RWPE1 (cell line): ENCODE measurements at regions not wholly inside any gene's neighbourhood (a gene's known extent, or its start where the extent isn't known, plus 50 kb on each side); places are given as distances from the start of the nearest gene placed in this dataset.
"Not testable (repeated sequence)": the region's sequence is repeated elsewhere in the genome, so short reads cannot be mapped to it uniquely, and the experiment has no call there.

Source experiments
- CTCF ChIA-PET: fragments of 350-600 bp; sonication (Branson Sonifier 250); formaldehyde crosslinking; extraction: SDS; loops from one replicate; lab custom pipeline; 2021; lab: Yijun Ruan, JAX
- POLR2A ChIA-PET: fragments of 400-600 bp; formaldehyde crosslinking; extraction: SDS; loops from one replicate; lab custom pipeline; 2020; ENCODE audit warnings: antibody characterized with exemption; ENCODE audit not compliant: low non-redundant PET; lab: Yijun Ruan, JAX
- DNase-seq: peaks from one replicate; pipeline ENCODE4 v3.0.0; 2012; ENCODE audit warnings: low spot score
- H3K27ac ChIP-seq: fragments of 450-650 bp; 2 replicates; pipeline ENCODE4 v1.5.1; 2017
- TF ChIP-seq, protein P1 (sequence below): fragments of 450-650 bp; conservative IDR thresholded peaks from 2 replicates; pipeline ENCODE4 v1.5.1; 2017; ENCODE audit warnings: low read depth, mild to moderate bottlenecking

DNA sequence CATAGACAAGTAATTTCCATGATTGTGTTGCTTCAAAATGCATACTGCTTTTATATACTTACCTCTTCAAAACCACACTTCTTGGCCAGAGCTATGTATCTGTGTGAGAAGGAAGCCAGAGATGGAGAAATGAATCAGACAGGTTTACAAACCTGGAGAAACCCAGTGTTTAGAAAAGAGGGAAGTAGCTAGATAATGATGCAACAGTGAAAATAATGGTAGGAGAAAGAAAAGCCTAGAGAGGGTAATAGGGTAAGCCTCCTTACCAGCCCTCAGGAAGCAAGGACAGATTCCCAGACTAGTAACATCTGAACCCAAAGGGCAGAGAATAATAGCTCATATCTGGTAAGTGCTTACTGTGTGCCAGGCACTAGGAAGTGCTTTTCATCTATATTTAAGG is 250.3 kb upstream of the CDH11 start:
- TF ChIP-seq, protein P1, sequence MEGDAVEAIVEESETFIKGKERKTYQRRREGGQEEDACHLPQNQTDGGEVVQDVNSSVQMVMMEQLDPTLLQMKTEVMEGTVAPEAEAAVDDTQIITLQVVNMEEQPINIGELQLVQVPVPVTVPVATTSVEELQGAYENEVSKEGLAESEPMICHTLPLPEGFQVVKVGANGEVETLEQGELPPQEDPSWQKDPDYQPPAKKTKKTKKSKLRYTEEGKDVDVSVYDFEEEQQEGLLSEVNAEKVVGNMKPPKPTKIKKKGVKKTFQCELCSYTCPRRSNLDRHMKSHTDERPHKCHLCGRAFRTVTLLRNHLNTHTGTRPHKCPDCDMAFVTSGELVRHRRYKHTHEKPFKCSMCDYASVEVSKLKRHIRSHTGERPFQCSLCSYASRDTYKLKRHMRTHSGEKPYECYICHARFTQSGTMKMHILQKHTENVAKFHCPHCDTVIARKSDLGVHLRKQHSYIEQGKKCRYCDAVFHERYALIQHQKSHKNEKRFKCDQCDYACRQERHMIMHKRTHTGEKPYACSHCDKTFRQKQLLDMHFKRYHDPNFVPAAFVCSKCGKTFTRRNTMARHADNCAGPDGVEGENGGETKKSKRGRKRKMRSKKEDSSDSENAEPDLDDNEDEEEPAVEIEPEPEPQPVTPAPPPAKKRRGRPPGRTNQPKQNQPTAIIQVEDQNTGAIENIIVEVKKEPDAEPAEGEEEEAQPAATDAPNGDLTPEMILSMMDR, result no peak
- no peak for DNase-seq
- H3K27ac ChIP-seq, result no peak overlapping the region
- ChIA-PET POLR2A (no interaction called here), CTCF (interaction anchor here (0.6 to 0.8 kb wide), 2 partner anchors 10 to 969 kb away, joined by 3 read pairs; no protein-coding TSS in a partner anchor)

DNA sequence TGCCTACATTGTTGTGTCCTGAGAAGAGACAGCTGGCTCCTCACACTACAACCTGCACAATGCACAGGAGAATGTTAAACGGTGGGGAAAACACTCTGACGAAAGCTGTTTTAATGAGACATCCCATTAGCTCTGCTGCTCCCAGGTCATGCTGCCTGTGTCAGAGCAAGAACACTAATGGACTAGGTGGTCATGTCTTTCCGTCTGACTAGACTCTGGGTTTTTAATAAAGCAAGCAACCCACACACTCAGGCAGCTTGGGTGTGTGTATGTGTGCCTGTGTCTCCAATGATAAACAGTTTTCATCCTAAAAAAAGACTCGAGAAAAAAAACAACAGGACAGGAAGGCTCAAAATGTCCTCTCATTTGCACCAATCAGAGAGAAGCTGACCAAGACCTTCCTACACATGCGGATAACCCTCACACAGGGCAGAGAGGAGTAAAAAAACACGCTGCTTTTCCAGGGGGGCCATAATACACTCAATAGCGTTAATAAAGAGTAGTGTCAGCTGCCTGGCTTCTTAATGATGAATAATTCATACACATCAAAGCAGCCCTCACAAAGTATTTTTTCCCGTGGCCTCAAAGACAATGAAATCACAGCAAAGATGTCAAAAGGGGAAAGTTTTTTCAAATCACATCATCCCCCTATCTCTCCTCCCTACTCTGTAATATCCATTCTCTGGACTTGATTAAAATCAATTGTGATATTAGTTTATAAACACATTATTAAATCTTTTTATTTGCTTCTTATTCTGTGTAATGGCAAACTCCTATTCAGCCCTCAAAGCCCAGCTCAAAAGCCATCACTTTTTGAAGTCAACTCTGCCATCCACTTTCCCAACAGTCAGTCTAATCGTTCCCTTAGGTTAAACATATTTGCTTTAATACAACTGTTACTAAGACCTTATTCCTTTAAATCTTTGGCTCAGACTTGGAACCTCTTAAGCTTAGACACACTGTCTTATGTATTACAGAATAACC is 244.2 kb upstream of the CDH11 start:
- no peak for DNase-seq
- ChIA-PET CTCF (no interaction called here), POLR2A (no interaction called here)
- TF ChIP-seq, protein P1, result no peak
- no peak overlapping the region for H3K27ac ChIP-seq

DNA sequence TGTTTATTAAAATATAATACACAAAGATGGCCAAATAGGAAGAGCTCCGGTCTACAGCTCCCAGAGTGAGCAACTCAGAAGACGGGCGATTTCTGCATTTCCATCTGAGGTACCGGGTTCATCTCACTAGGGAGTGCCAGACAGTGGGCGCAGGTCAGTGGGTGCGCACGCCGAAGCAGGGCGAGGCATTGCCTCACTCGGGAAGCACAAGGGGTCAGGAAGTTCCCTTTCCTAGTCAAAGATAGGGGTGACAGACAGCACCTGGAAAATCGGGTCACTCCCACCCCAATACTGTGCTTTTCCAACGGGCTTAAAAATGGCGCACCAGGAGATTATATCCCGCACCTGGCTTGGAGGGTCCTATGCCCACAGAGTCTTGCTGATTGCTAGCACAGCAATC is 234.9 kb upstream of the CDH11 start:
- POLR2A ChIA-PET, result not testable (repeated sequence)
- CTCF ChIA-PET, result interaction anchor here (0.7 kb wide), 1 partner anchor 1929 kb away, joined by 3 read pairs; no protein-coding TSS in a partner anchor

DNA sequence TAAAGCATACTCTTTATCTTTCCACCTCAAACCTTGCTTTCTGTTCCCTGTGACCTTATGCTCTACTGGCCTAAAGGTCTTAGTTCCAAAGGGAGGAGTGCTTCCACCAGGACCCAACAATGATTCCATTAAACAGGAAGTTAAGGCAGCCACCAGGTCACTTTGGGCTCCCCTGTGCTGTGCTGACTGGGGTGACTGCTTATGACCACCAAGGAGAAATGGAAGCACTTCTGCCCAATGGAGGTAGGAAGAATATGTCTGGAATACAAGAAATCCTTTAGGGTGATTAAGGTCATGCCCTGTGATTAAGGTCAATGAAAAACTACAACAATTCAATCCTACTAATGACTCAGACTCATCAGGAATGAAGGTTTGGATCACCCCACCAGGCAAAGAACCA is 233.8 kb upstream of the CDH11 start:
- TF ChIP-seq, protein P1, result no peak
- DNase-seq, result no peak
- CTCF ChIA-PET, result no interaction called here
- POLR2A ChIA-PET, result no interaction called here
- H3K27ac ChIP-seq, result no peak overlapping the region

More for the DNA sequence above, 234.9 kb upstream of the CDH11 start:
- DNase-seq, H3K27ac ChIP-seq: not testable (repeated sequence)

DNA sequence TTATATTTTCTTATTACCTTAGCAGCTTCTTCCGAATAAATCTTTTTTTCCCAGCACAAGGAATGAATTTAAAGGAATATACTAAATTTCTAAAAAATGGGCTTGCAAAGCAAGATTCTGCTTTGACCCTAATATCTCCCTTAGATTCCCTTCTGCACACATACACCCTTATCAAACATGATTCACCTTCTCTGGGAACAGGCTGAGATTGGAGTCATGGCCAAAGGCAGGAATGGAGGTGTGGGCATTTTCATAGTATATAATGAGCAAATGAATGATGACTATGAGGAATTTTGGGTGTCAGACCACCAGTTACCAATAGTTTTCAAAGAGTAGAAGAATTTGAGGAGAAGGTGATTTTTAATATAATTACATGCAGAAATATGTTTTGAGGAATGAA is 231.3 kb upstream of the CDH11 start:
- no peak overlapping the region for H3K27ac ChIP-seq
- TF ChIP-seq, protein P1, result no peak
- no peak for DNase-seq
- ChIA-PET POLR2A (no interaction called here), CTCF (interaction anchor here (0.6 to 0.7 kb wide), 2 partner anchors 22 to 235 kb away, joined by 3 to 4 read pairs; no protein-coding TSS in a partner anchor)

DNA sequence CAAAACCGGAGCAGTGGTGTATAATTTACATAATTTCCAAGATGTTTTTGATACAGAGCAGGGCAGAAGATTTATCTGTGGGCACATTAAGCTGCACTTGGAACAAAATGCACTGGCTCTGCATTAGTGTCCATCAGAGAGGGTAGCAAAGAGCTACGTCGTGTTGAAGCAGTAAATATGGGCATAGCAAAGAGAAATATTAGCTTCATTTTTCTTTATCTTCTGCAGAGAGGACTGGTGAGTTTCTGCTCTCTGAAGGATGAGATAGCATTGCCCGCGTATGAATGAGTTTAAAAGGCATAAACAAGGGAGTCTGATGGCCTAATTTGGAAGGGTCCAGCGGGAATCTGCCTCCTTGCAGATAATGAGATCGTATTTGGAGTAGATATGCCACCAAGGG is 227.8 kb upstream of the CDH11 start:
- no peak for DNase-seq
- ChIA-PET POLR2A (no interaction called here), CTCF (interaction anchor here (0.7 kb wide), 1 partner anchor 78 kb away, joined by 5 read pairs; no protein-coding TSS in a partner anchor)
- TF ChIP-seq, protein P1, result no peak
- no peak overlapping the region for H3K27ac ChIP-seq

DNA sequence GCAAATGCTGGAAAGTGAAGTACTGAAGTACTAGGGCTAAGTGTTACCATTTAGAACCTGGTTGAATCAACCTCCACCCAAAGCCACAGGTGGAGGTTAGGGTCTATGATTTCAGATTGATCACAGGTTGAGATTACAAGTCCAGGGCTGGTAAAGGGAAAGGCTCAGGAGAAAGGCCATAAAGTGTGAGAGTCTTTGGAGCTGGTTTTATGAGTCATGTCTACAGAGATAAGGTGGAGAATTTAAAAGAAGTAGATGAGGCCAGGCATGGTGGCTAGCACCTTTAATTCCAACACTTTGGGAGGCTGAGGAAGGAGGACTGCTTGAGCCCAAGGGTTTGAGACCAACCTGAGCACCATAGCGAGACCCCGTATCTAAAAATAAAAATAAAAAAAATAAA is 221.7 kb upstream of the CDH11 start:
- ChIA-PET POLR2A (no interaction called here), CTCF (no interaction called here)
- H3K27ac ChIP-seq, result no peak overlapping the region
- no peak for DNase-seq
- TF ChIP-seq, protein P1, result no peak
